Neural cell (in vitro differentiated cells): ENCODE measurements at regions not wholly inside any gene's neighbourhood (a gene's known extent, or its start where the extent isn't known, plus 50 kb on each side); places are given as distances from the start of the nearest gene placed in this dataset.

ENCODE experiments used
- H2AFZ ChIP-seq: fragments of 200-600, 300-800 bp; sonication (generic), shearing (Covaris generic); 2 replicates; pipeline ENCODE4 v1.6.0; 2014; ENCODE audit warnings: low read depth, mild to moderate bottlenecking, antibody characterized with exemption, low read length, moderate library complexity
- H3F3A ChIP-seq: fragments of 200-600 bp; shearing (Covaris generic); 2 replicates; pipeline ENCODE4 v1.6.1; 2016; ENCODE audit warnings: mild to moderate bottlenecking, moderate library complexity, mixed read lengths, antibody characterized with exemption, low read length; ENCODE audit not compliant: insufficient read depth, poor library complexity, severe bottlenecking
- H3K27ac ChIP-seq: fragments of 200-600, 300-800 bp; sonication (generic), shearing (Covaris generic); 2 replicates; pipeline ENCODE4 v1.5.1; 2014; ENCODE audit warnings: mild to moderate bottlenecking, low read length, moderate library complexity
- H3K27me3 ChIP-seq: fragments of 300-800, 200-600 bp; sonication (generic), shearing (Covaris generic); 2 replicates; pipeline ENCODE4 v1.6.0; 2014; ENCODE audit warnings: mild to moderate bottlenecking, low read depth, low read length, moderate library complexity; ENCODE audit not compliant: insufficient read depth
- H3K36me3 ChIP-seq: fragments of 300-800, 200-600 bp; sonication (generic), shearing (Covaris generic); 2 replicates; pipeline ENCODE4 v1.5.1; 2014; ENCODE audit warnings: mild to moderate bottlenecking, antibody characterized with exemption, low read length, moderate library complexity; ENCODE audit not compliant: insufficient read depth
- H3K4me2 ChIP-seq: fragments of 300-800, 200-600 bp; sonication (generic), shearing (Covaris generic); 2 replicates; pipeline ENCODE4 v1.6.0; 2014; ENCODE audit warnings: mild to moderate bottlenecking, low read length
- H3K4me3 ChIP-seq: fragments of 300-800, 200-600 bp; sonication (generic), shearing (Covaris generic); 2 replicates; pipeline ENCODE4 v1.5.1; 2014; ENCODE audit warnings: mild to moderate bottlenecking, low read length, moderate library complexity
- H3K79me2 ChIP-seq: fragments of 200-600 bp; shearing (Covaris generic); replicated peaks from 2 replicates; pipeline ENCODE4 v1.6.0; 2014; ENCODE audit warnings: mild to moderate bottlenecking, low read length, moderate library complexity; ENCODE audit not compliant: insufficient read depth
- H3K9ac ChIP-seq: fragments of 300-800, 200-600 bp; sonication (generic), shearing (Covaris generic); 2 replicates; pipeline ENCODE4 v1.6.1; 2016; ENCODE audit warnings: mild to moderate bottlenecking, low read length, mixed read lengths
- H3K9me2 ChIP-seq: fragments of 200-600 bp; shearing (Covaris generic); 2 replicates; pipeline ENCODE4 v1.6.1; 2016; ENCODE audit warnings: mild to moderate bottlenecking, low read length, mixed read lengths; ENCODE audit not compliant: insufficient read depth
- H3K9me3 ChIP-seq: fragments of 200-600, 300-800 bp; sonication (generic), shearing (Covaris generic); 2 replicates; pipeline ENCODE4 v1.6.1; 2016; ENCODE audit warnings: mild to moderate bottlenecking, mixed run types, low read length, moderate library complexity, mixed read lengths
- H4K20me1 ChIP-seq: fragments of 200-600 bp; shearing (Covaris generic); 2 replicates; pipeline ENCODE4 v1.6.1; 2016; ENCODE audit warnings: mild to moderate bottlenecking, mixed run types; ENCODE audit not compliant: insufficient read depth
- EP300 ChIP-seq: fragments of 450-650 bp; conservative IDR thresholded peaks from 2 replicates; pipeline ENCODE4 v1.6.1; 2014; ENCODE audit warnings: antibody characterized with exemption, mild to moderate bottlenecking, moderate library complexity; ENCODE audit not compliant: poor library complexity, severe bottlenecking
- EZH2 ChIP-seq: fragments of 200-600, 300-800 bp; shearing (Covaris generic), sonication (generic); IDR thresholded peaks from 2 replicates; pipeline ENCODE4 v1.6.1; 2014; ENCODE audit warnings: antibody characterized with exemption, low read length, borderline replicate concordance, mild to moderate bottlenecking; ENCODE audit not compliant: insufficient read depth, poor library complexity, severe bottlenecking
- MXI1 ChIP-seq: fragments of 450-650 bp; conservative IDR thresholded peaks from 2 replicates; pipeline ENCODE4 v1.6.1; 2014; ENCODE audit warnings: antibody characterized with exemption, mild to moderate bottlenecking; ENCODE audit not compliant: poor library complexity, severe bottlenecking
- POLR2AphosphoS5 ChIP-seq: IDR thresholded peaks from 2 replicates; pipeline ENCODE4 v1.6.1; 2012
- RAD21 ChIP-seq: fragments of 450-650 bp; conservative IDR thresholded peaks from 2 replicates; pipeline ENCODE4 v1.6.1; 2014; ENCODE audit warnings: antibody characterized with exemption, mild to moderate bottlenecking, moderate library complexity
- SMC3 ChIP-seq: fragments of 450-650 bp; conservative IDR thresholded peaks from 2 replicates; pipeline ENCODE4 v1.6.1; 2014; ENCODE audit warnings: antibody characterized with exemption, mild to moderate bottlenecking, moderate library complexity; ENCODE audit not compliant: poor library complexity
- TAF1 ChIP-seq: IDR thresholded peaks from 2 replicates; pipeline ENCODE4 v1.6.1; 2012; ENCODE audit warnings: low read depth
- TF ChIP-seq, protein P1 (sequence below): fragments of 450-650 bp; IDR thresholded peaks from 2 replicates; pipeline ENCODE4 v1.5.1; 2014; ENCODE audit warnings: antibody characterized with exemption, mild to moderate bottlenecking, moderate library complexity; ENCODE audit not compliant: poor library complexity, severe bottlenecking
- TF ChIP-seq, protein P2 (sequence below): IDR thresholded peaks from 2 replicates; pipeline ENCODE4 v1.6.1; 2012; ENCODE audit warnings: borderline replicate concordance

DNA sequence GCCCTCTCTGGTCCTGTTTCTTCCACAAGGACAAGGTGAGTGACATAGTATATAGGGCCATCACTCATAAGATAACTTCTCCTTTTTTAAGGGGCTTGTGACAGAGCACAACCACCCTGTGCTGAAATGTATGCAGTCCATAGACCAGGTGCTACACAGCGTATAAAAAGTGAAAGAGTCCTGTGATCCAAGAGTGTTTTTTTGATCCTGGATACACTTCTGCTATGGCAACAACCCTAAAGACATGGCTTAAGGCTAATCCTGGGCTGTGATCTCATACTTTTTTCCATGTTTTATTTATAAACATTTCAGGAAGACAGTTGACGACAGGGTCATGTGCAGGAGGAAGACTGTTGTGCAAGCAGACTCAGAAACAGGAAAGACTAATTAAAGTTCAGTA lies 400.5 kb upstream of the TCF4 start:
- Histone ChIP-seq H3K9me2 (no peaks in the 10 kb centered on the region), H3K9me3 (no peaks in the 10 kb centered on the region), H3K27me3 (no peaks in the 10 kb centered on the region), H3K79me2 (no peaks in the 10 kb centered on the region), H3K4me2 (no peak overlapping the region), H3K4me3 (no peak overlapping the region), H2AFZ (no peak overlapping the region), H3K36me3 (no peaks in the 10 kb centered on the region), H3K9ac (no peak overlapping the region), H3F3A (no peaks in the 10 kb centered on the region), H4K20me1 (no peaks in the 10 kb centered on the region), H3K27ac (no peak overlapping the region)
- TF ChIP-seq POLR2AphosphoS5 (no peak), TAF1 (no peak), SMC3 (no peak), EZH2 (no peak), MXI1 (no peak), RAD21 (no peak), EP300 (no peak)
- TF ChIP-seq, protein P1, sequence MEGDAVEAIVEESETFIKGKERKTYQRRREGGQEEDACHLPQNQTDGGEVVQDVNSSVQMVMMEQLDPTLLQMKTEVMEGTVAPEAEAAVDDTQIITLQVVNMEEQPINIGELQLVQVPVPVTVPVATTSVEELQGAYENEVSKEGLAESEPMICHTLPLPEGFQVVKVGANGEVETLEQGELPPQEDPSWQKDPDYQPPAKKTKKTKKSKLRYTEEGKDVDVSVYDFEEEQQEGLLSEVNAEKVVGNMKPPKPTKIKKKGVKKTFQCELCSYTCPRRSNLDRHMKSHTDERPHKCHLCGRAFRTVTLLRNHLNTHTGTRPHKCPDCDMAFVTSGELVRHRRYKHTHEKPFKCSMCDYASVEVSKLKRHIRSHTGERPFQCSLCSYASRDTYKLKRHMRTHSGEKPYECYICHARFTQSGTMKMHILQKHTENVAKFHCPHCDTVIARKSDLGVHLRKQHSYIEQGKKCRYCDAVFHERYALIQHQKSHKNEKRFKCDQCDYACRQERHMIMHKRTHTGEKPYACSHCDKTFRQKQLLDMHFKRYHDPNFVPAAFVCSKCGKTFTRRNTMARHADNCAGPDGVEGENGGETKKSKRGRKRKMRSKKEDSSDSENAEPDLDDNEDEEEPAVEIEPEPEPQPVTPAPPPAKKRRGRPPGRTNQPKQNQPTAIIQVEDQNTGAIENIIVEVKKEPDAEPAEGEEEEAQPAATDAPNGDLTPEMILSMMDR = no peak
- TF ChIP-seq, protein P2, sequence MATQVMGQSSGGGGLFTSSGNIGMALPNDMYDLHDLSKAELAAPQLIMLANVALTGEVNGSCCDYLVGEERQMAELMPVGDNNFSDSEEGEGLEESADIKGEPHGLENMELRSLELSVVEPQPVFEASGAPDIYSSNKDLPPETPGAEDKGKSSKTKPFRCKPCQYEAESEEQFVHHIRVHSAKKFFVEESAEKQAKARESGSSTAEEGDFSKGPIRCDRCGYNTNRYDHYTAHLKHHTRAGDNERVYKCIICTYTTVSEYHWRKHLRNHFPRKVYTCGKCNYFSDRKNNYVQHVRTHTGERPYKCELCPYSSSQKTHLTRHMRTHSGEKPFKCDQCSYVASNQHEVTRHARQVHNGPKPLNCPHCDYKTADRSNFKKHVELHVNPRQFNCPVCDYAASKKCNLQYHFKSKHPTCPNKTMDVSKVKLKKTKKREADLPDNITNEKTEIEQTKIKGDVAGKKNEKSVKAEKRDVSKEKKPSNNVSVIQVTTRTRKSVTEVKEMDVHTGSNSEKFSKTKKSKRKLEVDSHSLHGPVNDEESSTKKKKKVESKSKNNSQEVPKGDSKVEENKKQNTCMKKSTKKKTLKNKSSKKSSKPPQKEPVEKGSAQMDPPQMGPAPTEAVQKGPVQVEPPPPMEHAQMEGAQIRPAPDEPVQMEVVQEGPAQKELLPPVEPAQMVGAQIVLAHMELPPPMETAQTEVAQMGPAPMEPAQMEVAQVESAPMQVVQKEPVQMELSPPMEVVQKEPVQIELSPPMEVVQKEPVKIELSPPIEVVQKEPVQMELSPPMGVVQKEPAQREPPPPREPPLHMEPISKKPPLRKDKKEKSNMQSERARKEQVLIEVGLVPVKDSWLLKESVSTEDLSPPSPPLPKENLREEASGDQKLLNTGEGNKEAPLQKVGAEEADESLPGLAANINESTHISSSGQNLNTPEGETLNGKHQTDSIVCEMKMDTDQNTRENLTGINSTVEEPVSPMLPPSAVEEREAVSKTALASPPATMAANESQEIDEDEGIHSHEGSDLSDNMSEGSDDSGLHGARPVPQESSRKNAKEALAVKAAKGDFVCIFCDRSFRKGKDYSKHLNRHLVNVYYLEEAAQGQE = no peak

DNA sequence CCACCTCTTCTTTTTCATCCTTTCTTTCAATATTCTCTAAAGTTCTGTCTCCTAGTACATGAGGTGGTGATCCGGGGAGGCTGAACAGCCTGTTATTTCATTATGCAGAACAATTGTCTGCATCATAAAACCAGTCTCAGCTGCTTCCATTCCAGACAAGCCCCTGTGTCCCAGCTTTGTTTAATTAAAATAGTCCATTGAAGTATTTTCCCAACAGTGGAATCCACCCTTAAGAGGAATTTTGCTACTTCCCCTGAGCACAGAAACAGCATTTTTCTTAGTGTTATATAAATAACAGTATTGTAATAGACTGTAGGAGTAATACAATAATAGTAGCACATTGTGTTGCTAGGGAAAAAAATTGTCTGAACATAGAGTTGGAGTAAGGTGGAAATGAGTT lies 395.4 kb upstream of the TCF4 start:
- no peaks in the 10 kb centered on the region for H3K27me3 ChIP-seq
- H3K79me2 ChIP-seq = no peaks in the 10 kb centered on the region
- no peaks in the 10 kb centered on the region for H3F3A ChIP-seq
- H4K20me1 ChIP-seq = no peaks in the 10 kb centered on the region
- no peaks in the 10 kb centered on the region for H3K36me3 ChIP-seq
- H3K4me3 ChIP-seq = no peak overlapping the region
- H3K9me2 ChIP-seq = no peaks in the 10 kb centered on the region
- no peaks in the 10 kb centered on the region for H3K9me3 ChIP-seq
- TF ChIP-seq TAF1 (no peak), MXI1 (no peak), EP300 (no peak), POLR2AphosphoS5 (no peak), EZH2 (no peak), SMC3 (no peak)
- TF ChIP-seq, protein P1 = no peak
- TF ChIP-seq, protein P2 = no peak
- H3K27ac ChIP-seq = no peak overlapping the region
- H2AFZ ChIP-seq = no peak overlapping the region
- no peak overlapping the region for H3K4me2 ChIP-seq
- H3K9ac ChIP-seq = no peak overlapping the region
